Right lobe of liver (tissue), 6 donors: ENCODE measurements at regions not wholly inside any gene's neighbourhood (a gene's known extent, or its start where the extent isn't known, plus 50 kb on each side); places are given as distances from the start of the nearest gene placed in this dataset.

Experiments
- ATAC-seq, 4 donors: fragments of 200-7000 bp; cut with Tn5 transposase; one replicate each; pipeline ENCODE4 v1.9.1; 2020; ENCODE audit warnings: mild to moderate bottlenecking in 4 of 4, moderate library complexity in 4 of 4
- DNase-seq, 3 donors: peaks; one replicate each; pipeline ENCODE4 v3.0.0-alpha.2; 2020
- H3K27ac ChIP-seq, 3 donors: fragments of 200-600 bp; one replicate each; pipeline ENCODE4 v1.8.0; 2022
- H3K27me3 ChIP-seq, 2 donors: fragments of 200-600 bp; one replicate each; pipeline ENCODE4 v1.8.0; 2022
- H3K36me3 ChIP-seq, 4 donors: fragments of 200-600 bp; sonication (generic) in 1 of 4; one replicate each; pipeline versions ENCODE4 v1.5.1 to v1.8.0; 2017 to 2022; ENCODE audit warnings: control low read depth in 1 of 4
- H3K4me1 ChIP-seq, 4 donors: fragments of 200-600 bp; sonication (generic) in 1 of 4; one replicate each; pipeline versions ENCODE4 v1.5.1 to v1.8.0; 2017 to 2022; ENCODE audit warnings: control low read depth in 1 of 4
- H3K4me3 ChIP-seq, 3 donors: fragments of 200-600 bp; one replicate each; pipeline ENCODE4 v1.8.0; 2022
- H3K9me3 ChIP-seq, 4 donors: fragments of 200-600 bp; sonication (generic) in 1 of 4; one replicate each; pipeline versions ENCODE4 v1.5.1 to v1.8.0; 2017 to 2022; ENCODE audit warnings: control low read depth in 1 of 4
- POLR2A ChIP-seq: fragments of 450-650 bp; IDR thresholded peaks from one replicate; pipeline ENCODE4 v1.6.1; 2017; ENCODE audit warnings: antibody characterized with exemption, mild to moderate bottlenecking
- WGBS: methylation state at CpG from one replicate; pipeline ENCODE4 v1.1.6; 2018; ENCODE audit warnings: low coverage, low lambda C conversion rate; ENCODE audit not compliant: insufficient coverage; ENCODE audit errors: missing lambda C conversion rate; 5-methylcytosine and 5-hydroxymethylcytosine counted together
- intact Hi-C, 2 donors: fragments of 100-400 bp; cut with DNase I; formaldehyde crosslinking; loops; one replicate each; pipeline versions ENCODE4 v1.11.2 to v1.14.1; 2022
- TF ChIP-seq, protein P1 (sequence below), 4 donors: fragments of 200-600 bp in 3 of 4; fragments of 450-650 bp in 1 of 4; IDR thresholded peaks; one replicate each; pipeline versions ENCODE4 v1.5.1 to v1.8.0; 2016 to 2022; ENCODE audit warnings: antibody characterized with exemption in 4 of 4, mild to moderate bottlenecking in 2 of 4
- donor health status: DM: no; HTN: yes; CAD: no.
- donor health status: DM: no; HTN: no; CAD: no.
- donor health status: DM: no; HTN: no; CAD: no.
- donor health status: DM: no; HTN: yes; CAD: no.
- donor health status: DM: no; HTN: yes; CAD: no.

DNA sequence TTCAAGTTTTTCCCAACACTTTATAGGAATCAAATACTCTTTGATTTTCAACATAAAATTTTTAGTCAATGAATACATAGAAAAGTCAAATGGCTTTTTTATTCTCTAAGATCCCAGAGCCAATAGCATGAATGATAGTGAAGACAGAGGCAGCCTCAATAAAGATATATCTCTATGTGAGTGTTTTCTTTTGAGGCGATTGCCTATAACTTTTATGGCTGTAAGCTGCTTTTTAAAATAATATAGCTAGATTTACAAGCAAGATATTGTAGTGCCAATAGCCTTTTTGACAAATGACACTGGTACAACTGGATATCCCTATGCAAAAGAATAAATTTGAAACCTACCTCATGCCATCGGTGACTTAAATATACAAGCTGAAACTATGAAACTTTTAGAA, 1705.2 kb upstream of the PCDH20 start:
- intact Hi-C loops = no loop called here
- WGBS = 80% methylated on average over 2 of the region's 2 CpGs
- ATAC-seq = no peak

DNA sequence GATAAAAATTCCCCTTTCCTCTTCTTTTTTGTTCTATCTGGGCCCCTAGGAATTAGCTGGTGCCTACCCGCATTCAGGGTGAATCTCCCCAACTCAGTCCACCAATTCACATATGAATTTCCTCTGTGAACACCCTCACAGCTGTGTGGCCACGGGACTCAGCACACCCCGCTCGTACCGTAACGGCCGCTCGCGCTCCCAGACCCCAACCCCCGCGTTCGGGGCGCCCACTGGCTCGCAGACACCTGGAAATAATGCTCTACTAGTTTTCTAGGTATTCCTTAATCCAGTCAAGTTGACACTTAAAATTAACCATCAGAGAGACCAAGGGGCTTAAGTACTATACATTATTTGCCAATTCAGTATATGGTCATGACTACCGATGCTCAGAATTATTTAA, 1702.1 kb upstream of the PCDH20 start:
- intact Hi-C loops = no loop called here
- TF ChIP-seq, protein P1, sequence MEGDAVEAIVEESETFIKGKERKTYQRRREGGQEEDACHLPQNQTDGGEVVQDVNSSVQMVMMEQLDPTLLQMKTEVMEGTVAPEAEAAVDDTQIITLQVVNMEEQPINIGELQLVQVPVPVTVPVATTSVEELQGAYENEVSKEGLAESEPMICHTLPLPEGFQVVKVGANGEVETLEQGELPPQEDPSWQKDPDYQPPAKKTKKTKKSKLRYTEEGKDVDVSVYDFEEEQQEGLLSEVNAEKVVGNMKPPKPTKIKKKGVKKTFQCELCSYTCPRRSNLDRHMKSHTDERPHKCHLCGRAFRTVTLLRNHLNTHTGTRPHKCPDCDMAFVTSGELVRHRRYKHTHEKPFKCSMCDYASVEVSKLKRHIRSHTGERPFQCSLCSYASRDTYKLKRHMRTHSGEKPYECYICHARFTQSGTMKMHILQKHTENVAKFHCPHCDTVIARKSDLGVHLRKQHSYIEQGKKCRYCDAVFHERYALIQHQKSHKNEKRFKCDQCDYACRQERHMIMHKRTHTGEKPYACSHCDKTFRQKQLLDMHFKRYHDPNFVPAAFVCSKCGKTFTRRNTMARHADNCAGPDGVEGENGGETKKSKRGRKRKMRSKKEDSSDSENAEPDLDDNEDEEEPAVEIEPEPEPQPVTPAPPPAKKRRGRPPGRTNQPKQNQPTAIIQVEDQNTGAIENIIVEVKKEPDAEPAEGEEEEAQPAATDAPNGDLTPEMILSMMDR (IDR thresholded peaks at IDR 0.05) = no peak
- no peak for TF ChIP-seq POLR2A
- ATAC-seq = no peak
- H3K27ac ChIP-seq = no peak overlapping the region
- WGBS = 89% methylated on average over 15 of the region's 15 CpGs
- H3K27me3 ChIP-seq = no peaks in the 10 kb centered on the region
- H3K4me1 ChIP-seq = no peaks in the 10 kb centered on the region
- no peak overlapping the region for H3K4me3 ChIP-seq
- no peaks in the 10 kb centered on the region for H3K9me3 ChIP-seq
- DNase-seq = no peak
- H3K36me3 ChIP-seq = no peaks in the 10 kb centered on the region

More for the DNA sequence above, 1705.2 kb upstream of the PCDH20 start:
- Histone ChIP-seq H3K27me3 (no peaks in the 10 kb centered on the region), H3K4me3 (no peak overlapping the region), H3K4me1 (no peaks in the 10 kb centered on the region), H3K27ac (no peak overlapping the region), H3K36me3 (no peaks in the 10 kb centered on the region), H3K9me3 (no peaks in the 10 kb centered on the region)
- DNase-seq = no peak
- TF ChIP-seq POLR2A = no peak
- TF ChIP-seq, protein P1 (IDR thresholded peaks at IDR 0.05) = no peak

GRCh38 chr13:63112799-63113395, 1697.2 kb upstream of the PCDH20 start:
- no peaks in the 10 kb centered on the region for H3K36me3 ChIP-seq
- no peak overlapping the region for H3K27ac ChIP-seq
- H3K4me3 ChIP-seq = no peak overlapping the region
- no peaks in the 10 kb centered on the region for H3K27me3 ChIP-seq
- H3K9me3 ChIP-seq = no peaks in the 10 kb centered on the region
- no peaks in the 10 kb centered on the region for H3K4me1 ChIP-seq
- intact Hi-C loops = no loop called here
- WGBS = 85% methylated on average over 2 of the region's 2 CpGs
- no peak for DNase-seq
- TF ChIP-seq, protein P1 (IDR thresholded peaks at IDR 0.05) = no peak
- no peak for TF ChIP-seq POLR2A
- no peak for ATAC-seq

DNA sequence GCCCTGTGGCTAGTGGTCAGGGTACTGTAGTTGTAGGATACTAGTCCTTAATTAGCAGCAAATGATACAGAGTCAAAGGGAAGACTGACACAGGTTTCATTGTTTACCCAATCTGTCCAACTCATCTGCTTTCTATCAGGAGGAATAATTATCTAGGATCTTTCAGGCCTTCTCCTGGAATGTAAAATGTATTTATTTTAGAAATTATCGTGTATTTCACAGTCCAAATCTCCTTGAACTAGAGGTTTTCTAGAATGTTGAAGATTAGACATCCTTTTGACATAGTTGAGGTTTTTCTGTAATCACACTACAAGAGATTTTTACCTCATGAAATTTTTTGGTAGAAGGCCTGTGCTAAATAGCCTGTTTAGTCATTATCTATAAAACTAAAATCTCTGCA, 1694.8 kb upstream of the PCDH20 start:
- WGBS = 14% methylated on average over 1 of the region's 1 CpG
- Histone ChIP-seq H3K36me3 (no peaks in the 10 kb centered on the region), H3K27me3 (no peaks in the 10 kb centered on the region), H3K9me3 (no peaks in the 10 kb centered on the region), H3K4me1 (no peaks in the 10 kb centered on the region), H3K4me3 (no peak overlapping the region), H3K27ac (no peak overlapping the region)
- ATAC-seq (no peak), DNase-seq (no peak)
- intact Hi-C loops = no loop called here
- TF ChIP-seq, protein P1 (IDR thresholded peaks at IDR 0.05) = no peak
- no peak for TF ChIP-seq POLR2A
